ENCODE measurements at regions not wholly inside any gene's neighbourhood (a gene's known extent, or its start where the extent isn't known, plus 50 kb on each side); places are given as distances from the start of the nearest gene placed in this dataset.

DNA sequence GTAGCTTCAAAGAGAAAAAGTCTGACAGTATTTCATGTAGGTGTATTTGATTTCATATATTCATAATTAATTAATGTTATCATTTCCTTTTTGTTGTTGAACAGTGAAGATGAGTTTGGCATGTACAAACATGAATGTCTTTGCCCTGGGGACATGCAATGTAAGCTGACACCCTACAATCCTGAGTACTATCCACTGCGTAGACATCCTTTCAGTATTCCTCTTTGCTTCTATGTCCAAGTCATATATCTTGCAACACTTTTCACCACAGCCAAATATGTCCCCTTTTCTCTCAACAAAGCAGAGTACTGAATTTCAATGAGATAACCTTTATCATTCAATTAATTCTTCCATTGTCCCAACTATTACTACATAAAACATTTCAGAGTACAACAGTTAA is 93.6 kb downstream of the GPR37 start:
- Histone ChIP-seq H4K91ac (replicated peaks; ENCODE audit: insufficient read length, low read length) (no peak overlapping the region), H3K79me2 (ENCODE audit: control insufficient read depth in 1 of 2, insufficient read depth in 2 of 2, low read length in 2 of 2) (no peaks in the 10 kb centered on the region), H3K56ac (replicated peaks; ENCODE audit: insufficient read length, low read depth, low read length) (no peak overlapping the region), H2BK15ac (ENCODE audit: low read length) (no peak overlapping the region), H3K4me1 (replicated peaks in 1 of 4; ENCODE audit: control insufficient read depth in 3 of 4, insufficient read depth in 4 of 4, low read length in 3 of 4) (no peaks in the 10 kb centered on the region), H3K18ac (ENCODE audit: extremely low read depth, low read length) (no peak overlapping the region), H2BK20ac (ENCODE audit: low read length) (no peak overlapping the region), H3K23me2 (ENCODE audit: low read depth, low read length) (no peaks in the 10 kb centered on the region), H3K4ac (replicated peaks; ENCODE audit: insufficient read length, low read depth, low read length) (no peak overlapping the region), H2AK5ac (ENCODE audit: low read depth, low read length) (no peak overlapping the region), H4K20me1 (replicated peaks in 1 of 2; ENCODE audit: control insufficient read depth in 1 of 2, insufficient read depth in 2 of 2, low read length in 2 of 2) (no peaks in the 10 kb centered on the region), H3K4me2 (ENCODE audit: insufficient read depth in 1 of 2, low read depth in 2 of 2, low read length in 2 of 2) (no peak overlapping the region), H2AFZ (ENCODE audit: low read length) (no peak overlapping the region), H2BK120ac (replicated peaks; ENCODE audit: low read depth, low read length) (no peak overlapping the region), H3K9me3 (ENCODE audit: insufficient read depth in 2 of 2, low read depth in 1 of 2, low read length in 1 of 2) (no peaks in the 10 kb centered on the region), H3K36me3 (ENCODE audit: control insufficient read depth in 2 of 4, insufficient read depth in 4 of 4, low read length in 3 of 4) (no peaks in the 10 kb centered on the region), H3K27ac (ENCODE audit: low read depth, low read length) (no peak overlapping the region), H4K8ac (ENCODE audit: extremely low read depth, insufficient read depth, low read length) (no peak overlapping the region), H2BK12ac (ENCODE audit: low read depth, low read length) (no peak overlapping the region), H2BK5ac (ENCODE audit: low read depth, low read length) (no peak overlapping the region), H3K14ac (ENCODE audit: insufficient read length) (no peak overlapping the region), H3K79me1 (ENCODE audit: low read depth, low read length) (no peaks in the 10 kb centered on the region), H3K23ac (ENCODE audit: insufficient read length) (no peak overlapping the region), H3K27me3 (replicated peaks in 1 of 4; ENCODE audit: control insufficient read depth in 3 of 4, extremely low read depth in 1 of 4, insufficient read depth in 3 of 4, low read length in 3 of 4) (no peaks in the 10 kb centered on the region), H3K9ac (replicated peaks in 1 of 4; ENCODE audit: extremely low read depth in 1 of 4, low read depth in 3 of 4, low read length in 3 of 4) (no peak overlapping the region), H3K4me3 (ENCODE audit: extremely low read depth in 1 of 4, insufficient read depth in 2 of 4, low read depth in 3 of 4, low read length in 4 of 4) (no peak overlapping the region), H4K5ac (ENCODE audit: insufficient read length, low read depth, low read length) (no peak overlapping the region)
- ChIA-PET POLR2A (ENCODE audit: partially characterized antibody) (no interaction called here), CTCF (ENCODE audit: partially characterized antibody) (no interaction called here)
- 86% methylated on average over 1 of the region's 1 CpG; no CpG with 5 or more reads in 1 of the 2 experiments for WGBS, 2 experiments (ENCODE audit: extremely low coverage in 1 of 2, insufficient coverage in 1 of 2, insufficient read length in 1 of 2, insufficient replicate concordance in 2 of 2, low coverage in 1 of 2, low lambda C conversion rate in 2 of 2, missing lambda C conversion rate in 1 of 2)
- TF ChIP-seq TEAD4 (IDR thresholded peaks at IDR 0.05; ENCODE audit: low read depth, low read length) (no peak), RBBP5 (IDR thresholded peaks at IDR 0.05; ENCODE audit: borderline replicate concordance, low read depth, low read length) (no peak), EZH2 (IDR thresholded peaks at IDR 0.05; ENCODE audit: low read depth, low read length, severe bottlenecking) (no peak), POLR2A (IDR thresholded peaks at IDR 0.05; ENCODE audit: control extremely low read depth in 1 of 2, low read depth in 2 of 2, low read length in 2 of 2) (no peak), POU5F1 (IDR thresholded peaks at IDR 0.05; ENCODE audit: low read depth, low read length) (no peak), RXRA (IDR thresholded peaks at IDR 0.05; ENCODE audit: insufficient read depth, low read depth, low read length) (no peak), KDM1A (IDR thresholded peaks at IDR 0.05; ENCODE audit: borderline replicate concordance, low read length) (no peak), RFX5 (IDR thresholded peaks at IDR 0.05; ENCODE audit: borderline replicate concordance, low read depth, low read length) (no peak), SAP30 (IDR thresholded peaks at IDR 0.05; ENCODE audit: insufficient read depth, insufficient replicate concordance, low read length) (no peak)
- no peak for DNase-seq (ENCODE audit: low read depth in 1 of 2, low spot score in 2 of 2)
- no peak for FAIRE-seq
